Glutamatergic neuron (in vitro differentiated cells): ENCODE measurements at regions not wholly inside any gene's neighbourhood (a gene's known extent, or its start where the extent isn't known, plus 50 kb on each side); places are given as distances from the start of the nearest gene placed in this dataset.
A peak's percentile ranks its signal among the peaks of the same experiment; 100 is the strongest.

Source experiments
- DNase-seq: peaks from one replicate; pipeline ENCODE4 v3.0.0; 2022
- H3K27ac Mint-ChIP-seq: one replicate; pipeline ENCODE4 v1.8.0; 2020; ENCODE audit warnings: mild to moderate bottlenecking, mixed read lengths, inconsistent platforms; ENCODE audit not compliant: unreplicated experiment
- H3K27me3 Mint-ChIP-seq: one replicate; pipeline ENCODE4 v1.8.0; 2020; ENCODE audit warnings: mild to moderate bottlenecking, moderate library complexity, mixed read lengths, inconsistent platforms; ENCODE audit not compliant: unreplicated experiment
- H3K36me3 Mint-ChIP-seq: one replicate; pipeline ENCODE4 v1.8.0; 2020; ENCODE audit warnings: mild to moderate bottlenecking, mixed read lengths, inconsistent platforms; ENCODE audit not compliant: unreplicated experiment
- H3K4me1 Mint-ChIP-seq: one replicate; pipeline ENCODE4 v1.8.0; 2020; ENCODE audit warnings: mild to moderate bottlenecking, low read depth, mixed read lengths, inconsistent platforms; ENCODE audit not compliant: unreplicated experiment
- H3K4me3 Mint-ChIP-seq: one replicate; pipeline ENCODE4 v1.8.0; 2020; ENCODE audit warnings: mild to moderate bottlenecking, mixed read lengths, inconsistent platforms; ENCODE audit not compliant: unreplicated experiment
- H3K9me3 Mint-ChIP-seq: one replicate; pipeline ENCODE4 v1.8.0; 2020; ENCODE audit warnings: mild to moderate bottlenecking, moderate library complexity, mixed read lengths, inconsistent platforms; ENCODE audit not compliant: unreplicated experiment
- TF ChIP-seq, protein P1 (sequence below): fragments of 200-600 bp; sonication (generic); IDR thresholded peaks from one replicate; pipeline ENCODE4 v1.5.0; 2021; ENCODE audit not compliant: partially characterized antibody, unreplicated experiment

DNA sequence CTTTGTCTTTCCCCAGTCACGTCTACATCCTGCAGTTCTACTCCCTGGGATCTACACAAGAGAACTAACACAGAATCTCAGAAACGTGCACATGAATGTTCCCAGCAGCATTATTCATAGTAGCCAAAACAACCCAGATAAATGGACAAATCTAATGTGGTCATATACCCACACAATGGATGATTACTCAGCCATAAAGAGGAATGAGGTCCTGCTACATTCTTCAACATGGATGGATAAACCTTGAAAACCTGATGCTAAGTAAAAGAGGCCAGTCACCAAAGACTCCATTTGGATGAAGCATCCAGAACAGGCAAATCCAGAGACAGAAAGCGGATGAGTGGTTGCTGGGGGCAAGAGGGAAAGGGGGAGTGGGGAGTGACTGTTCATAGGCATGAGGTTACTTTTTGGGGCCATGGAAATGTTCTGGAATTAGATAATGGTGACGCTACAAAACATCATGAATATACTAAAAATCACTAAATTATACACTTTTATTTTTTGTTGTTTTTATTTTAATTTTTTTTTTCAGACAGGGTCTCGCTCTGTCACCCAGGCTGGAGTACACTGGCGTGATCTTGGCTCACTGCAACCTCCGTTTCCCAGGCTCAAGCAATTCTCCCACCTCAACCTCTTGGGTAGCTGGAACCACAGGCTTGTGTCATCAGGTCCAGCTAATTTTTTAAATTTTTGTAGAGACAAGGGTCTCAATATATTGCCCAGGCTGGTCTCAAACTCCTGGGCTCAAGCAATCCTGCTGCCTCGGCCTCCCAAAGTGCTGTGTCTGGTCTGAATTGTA, 50.8 kb upstream of the DSN1 start:
- H3K27ac Mint-ChIP-seq, result no peak overlapping the region
- no peak overlapping the region for H3K4me3 Mint-ChIP-seq

DNA sequence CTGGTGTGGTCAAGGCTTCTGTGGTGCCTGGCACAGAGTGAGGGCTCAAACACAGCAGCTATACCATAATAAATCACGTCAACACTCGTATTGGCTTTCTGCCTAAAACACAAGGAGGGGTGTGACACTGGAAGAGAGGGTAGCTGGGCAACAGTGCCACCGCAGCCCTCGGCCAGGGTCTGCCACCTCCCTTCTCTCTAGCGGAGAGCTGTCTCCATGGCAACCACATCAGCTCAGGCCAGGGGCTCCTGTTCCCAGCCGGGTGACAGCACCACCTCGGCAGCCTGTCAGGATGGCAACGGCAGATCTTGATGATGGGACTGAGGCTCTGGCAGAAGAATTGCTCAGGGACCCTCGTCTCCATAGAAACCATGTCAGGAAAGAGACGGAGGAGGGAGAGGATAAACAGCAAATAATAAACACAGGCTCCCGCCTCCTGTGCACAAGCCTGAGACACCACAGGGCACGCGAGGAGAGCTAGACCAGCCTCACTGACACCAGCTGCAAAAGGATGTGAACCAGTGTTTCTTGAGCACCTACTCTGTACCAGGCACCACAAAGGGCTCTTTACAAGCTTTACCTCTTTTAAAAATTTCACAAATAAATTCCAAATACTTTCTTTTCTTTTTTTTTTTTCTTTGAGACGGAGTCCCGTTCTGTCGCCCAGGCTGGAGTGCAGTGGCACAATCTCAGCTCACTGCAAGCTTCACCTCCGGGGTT, 50.4 kb upstream of the TLDC2 start:
- peak overlapping the region; percentile 12 for H3K27ac Mint-ChIP-seq

More for the DNA sequence above, 50.8 kb upstream of the DSN1 start:
- TF ChIP-seq, protein P1, sequence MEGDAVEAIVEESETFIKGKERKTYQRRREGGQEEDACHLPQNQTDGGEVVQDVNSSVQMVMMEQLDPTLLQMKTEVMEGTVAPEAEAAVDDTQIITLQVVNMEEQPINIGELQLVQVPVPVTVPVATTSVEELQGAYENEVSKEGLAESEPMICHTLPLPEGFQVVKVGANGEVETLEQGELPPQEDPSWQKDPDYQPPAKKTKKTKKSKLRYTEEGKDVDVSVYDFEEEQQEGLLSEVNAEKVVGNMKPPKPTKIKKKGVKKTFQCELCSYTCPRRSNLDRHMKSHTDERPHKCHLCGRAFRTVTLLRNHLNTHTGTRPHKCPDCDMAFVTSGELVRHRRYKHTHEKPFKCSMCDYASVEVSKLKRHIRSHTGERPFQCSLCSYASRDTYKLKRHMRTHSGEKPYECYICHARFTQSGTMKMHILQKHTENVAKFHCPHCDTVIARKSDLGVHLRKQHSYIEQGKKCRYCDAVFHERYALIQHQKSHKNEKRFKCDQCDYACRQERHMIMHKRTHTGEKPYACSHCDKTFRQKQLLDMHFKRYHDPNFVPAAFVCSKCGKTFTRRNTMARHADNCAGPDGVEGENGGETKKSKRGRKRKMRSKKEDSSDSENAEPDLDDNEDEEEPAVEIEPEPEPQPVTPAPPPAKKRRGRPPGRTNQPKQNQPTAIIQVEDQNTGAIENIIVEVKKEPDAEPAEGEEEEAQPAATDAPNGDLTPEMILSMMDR, result no peak
- no peak for DNase-seq
- H3K27me3 Mint-ChIP-seq, result peaks cover 6% of the 10 kb centered on the region
- H3K9me3 Mint-ChIP-seq, result peaks cover 2% of the 10 kb centered on the region
- no peaks in the 10 kb centered on the region for H3K36me3 Mint-ChIP-seq
- H3K4me1 Mint-ChIP-seq, result peaks cover 17% of the 10 kb centered on the region

More for the DNA sequence above, 50.4 kb upstream of the TLDC2 start:
- DNase-seq, result no peak
- Mint-ChIP-seq H3K4me3 (no peak overlapping the region), H3K27me3 (peaks cover 6% of the 10 kb centered on the region), H3K4me1 (peaks cover 9% of the 10 kb centered on the region), H3K9me3 (peaks cover 2% of the 10 kb centered on the region), H3K36me3 (no peaks in the 10 kb centered on the region)
- TF ChIP-seq, protein P1, result no peak
